ENCODE measurements at regions not wholly inside any gene's neighbourhood (a gene's known extent, or its start where the extent isn't known, plus 50 kb on each side); places are given as distances from the start of the nearest gene placed in this dataset.

DNA sequence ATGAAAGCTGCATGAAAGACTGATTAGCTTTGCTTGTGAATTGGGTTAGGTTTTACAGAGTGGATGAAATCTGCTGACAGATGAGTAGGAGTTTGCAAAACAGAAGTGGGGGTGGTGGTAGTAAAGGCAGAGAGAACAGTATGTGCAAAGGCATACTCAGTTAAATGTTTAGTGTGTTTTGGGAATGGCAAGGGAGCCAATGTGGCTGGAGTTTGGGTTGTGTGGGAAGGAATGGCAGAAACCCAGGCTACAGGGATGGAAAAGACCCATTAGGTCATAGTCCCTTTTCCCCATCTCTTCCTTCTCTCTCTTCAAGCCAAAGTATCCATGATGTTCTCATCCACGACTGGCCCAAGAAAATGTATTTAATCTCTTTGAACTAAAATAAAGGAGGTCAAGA lies 362.2 kb upstream of the LYPLAL1 start:
- no TSS peak for BruUV-seq (replicated peaks)
- H3K4me2 ChIP-seq (ENCODE audit: low read length), result no peak overlapping the region
- H3K36me3 ChIP-seq (ENCODE audit: control insufficient read depth in 1 of 2, insufficient read depth in 2 of 2, low read length in 2 of 2), result no peaks in the 10 kb centered on the region
- H4K20me1 ChIP-seq (ENCODE audit: insufficient read depth), result no peaks in the 10 kb centered on the region
- ChIA-PET CTCF (no interaction called here), POLR2A (no interaction called here), RAD21 (ENCODE audit: low non-redundant PET in 1 of 2, low total read pairs in 2 of 2, uncharacterized antibody in 2 of 2, unreplicated experiment in 2 of 2) (no interaction called here)
- TF ChIP-seq EGR1 (IDR thresholded peaks at IDR 0.05; ENCODE audit: low read depth) (no peak), FOSL1 (IDR thresholded peaks at IDR 0.05; ENCODE audit: low read depth) (no peak), JUND (IDR thresholded peaks at IDR 0.05) (no peak), ZNF274 (IDR thresholded peaks at IDR 0.05; ENCODE audit: low read depth, low read length) (no peak), RAD21 (IDR thresholded peaks at IDR 0.05; ENCODE audit: low read depth) (no peak), EZH2phosphoT487 (IDR thresholded peaks at IDR 0.05; ENCODE audit: borderline replicate concordance) (no peak), CEBPB (IDR thresholded peaks at IDR 0.05; ENCODE audit: low read depth) (no peak), SRF (IDR thresholded peaks at IDR 0.05; ENCODE audit: low read depth) (no peak), CBX3 (IDR thresholded peaks at IDR 0.05; ENCODE audit: low read depth) (no peak), EZH2 (IDR thresholded peaks at IDR 0.05) (no peak), SIN3A (IDR thresholded peaks at IDR 0.05; ENCODE audit: low read depth) (no peak), ZFX (IDR thresholded peaks at IDR 0.05) (no peak), POLR2A (IDR thresholded peaks at IDR 0.05; ENCODE audit: borderline replicate concordance, extremely low read depth, insufficient read depth, insufficient read length) (no peak), POLR2AphosphoS5 (IDR thresholded peaks at IDR 0.05; ENCODE audit: low read depth, low read length) (no peak), YY1 (IDR thresholded peaks at IDR 0.05; ENCODE audit: extremely low read depth, insufficient replicate concordance, low read depth, low read length) (no peak), TCF7L2 (IDR thresholded peaks at IDR 0.05; ENCODE audit: borderline replicate concordance, extremely low read depth, insufficient read depth, insufficient read length) (no peak)
- TF ChIP-seq, protein P1, sequence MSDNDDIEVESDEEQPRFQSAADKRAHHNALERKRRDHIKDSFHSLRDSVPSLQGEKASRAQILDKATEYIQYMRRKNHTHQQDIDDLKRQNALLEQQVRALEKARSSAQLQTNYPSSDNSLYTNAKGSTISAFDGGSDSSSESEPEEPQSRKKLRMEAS (IDR thresholded peaks at IDR 0.05), result no peak
- TF ChIP-seq, protein P2, sequence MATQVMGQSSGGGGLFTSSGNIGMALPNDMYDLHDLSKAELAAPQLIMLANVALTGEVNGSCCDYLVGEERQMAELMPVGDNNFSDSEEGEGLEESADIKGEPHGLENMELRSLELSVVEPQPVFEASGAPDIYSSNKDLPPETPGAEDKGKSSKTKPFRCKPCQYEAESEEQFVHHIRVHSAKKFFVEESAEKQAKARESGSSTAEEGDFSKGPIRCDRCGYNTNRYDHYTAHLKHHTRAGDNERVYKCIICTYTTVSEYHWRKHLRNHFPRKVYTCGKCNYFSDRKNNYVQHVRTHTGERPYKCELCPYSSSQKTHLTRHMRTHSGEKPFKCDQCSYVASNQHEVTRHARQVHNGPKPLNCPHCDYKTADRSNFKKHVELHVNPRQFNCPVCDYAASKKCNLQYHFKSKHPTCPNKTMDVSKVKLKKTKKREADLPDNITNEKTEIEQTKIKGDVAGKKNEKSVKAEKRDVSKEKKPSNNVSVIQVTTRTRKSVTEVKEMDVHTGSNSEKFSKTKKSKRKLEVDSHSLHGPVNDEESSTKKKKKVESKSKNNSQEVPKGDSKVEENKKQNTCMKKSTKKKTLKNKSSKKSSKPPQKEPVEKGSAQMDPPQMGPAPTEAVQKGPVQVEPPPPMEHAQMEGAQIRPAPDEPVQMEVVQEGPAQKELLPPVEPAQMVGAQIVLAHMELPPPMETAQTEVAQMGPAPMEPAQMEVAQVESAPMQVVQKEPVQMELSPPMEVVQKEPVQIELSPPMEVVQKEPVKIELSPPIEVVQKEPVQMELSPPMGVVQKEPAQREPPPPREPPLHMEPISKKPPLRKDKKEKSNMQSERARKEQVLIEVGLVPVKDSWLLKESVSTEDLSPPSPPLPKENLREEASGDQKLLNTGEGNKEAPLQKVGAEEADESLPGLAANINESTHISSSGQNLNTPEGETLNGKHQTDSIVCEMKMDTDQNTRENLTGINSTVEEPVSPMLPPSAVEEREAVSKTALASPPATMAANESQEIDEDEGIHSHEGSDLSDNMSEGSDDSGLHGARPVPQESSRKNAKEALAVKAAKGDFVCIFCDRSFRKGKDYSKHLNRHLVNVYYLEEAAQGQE (IDR thresholded peaks at IDR 0.05; ENCODE audit: low read depth), result no peak
- TF ChIP-seq, protein P3, sequence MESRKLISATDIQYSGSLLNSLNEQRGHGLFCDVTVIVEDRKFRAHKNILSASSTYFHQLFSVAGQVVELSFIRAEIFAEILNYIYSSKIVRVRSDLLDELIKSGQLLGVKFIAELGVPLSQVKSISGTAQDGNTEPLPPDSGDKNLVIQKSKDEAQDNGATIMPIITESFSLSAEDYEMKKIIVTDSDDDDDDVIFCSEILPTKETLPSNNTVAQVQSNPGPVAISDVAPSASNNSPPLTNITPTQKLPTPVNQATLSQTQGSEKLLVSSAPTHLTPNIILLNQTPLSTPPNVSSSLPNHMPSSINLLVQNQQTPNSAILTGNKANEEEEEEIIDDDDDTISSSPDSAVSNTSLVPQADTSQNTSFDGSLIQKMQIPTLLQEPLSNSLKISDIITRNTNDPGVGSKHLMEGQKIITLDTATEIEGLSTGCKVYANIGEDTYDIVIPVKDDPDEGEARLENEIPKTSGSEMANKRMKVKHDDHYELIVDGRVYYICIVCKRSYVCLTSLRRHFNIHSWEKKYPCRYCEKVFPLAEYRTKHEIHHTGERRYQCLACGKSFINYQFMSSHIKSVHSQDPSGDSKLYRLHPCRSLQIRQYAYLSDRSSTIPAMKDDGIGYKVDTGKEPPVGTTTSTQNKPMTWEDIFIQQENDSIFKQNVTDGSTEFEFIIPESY (IDR thresholded peaks at IDR 0.05; ENCODE audit: extremely low read depth, insufficient replicate concordance, low read length), result no peak
- TF ChIP-seq, protein P4, sequence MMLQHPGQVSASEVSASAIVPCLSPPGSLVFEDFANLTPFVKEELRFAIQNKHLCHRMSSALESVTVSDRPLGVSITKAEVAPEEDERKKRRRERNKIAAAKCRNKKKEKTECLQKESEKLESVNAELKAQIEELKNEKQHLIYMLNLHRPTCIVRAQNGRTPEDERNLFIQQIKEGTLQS (IDR thresholded peaks at IDR 0.05), result no peak
- no peak overlapping the region for H3K9ac ChIP-seq (ENCODE audit: low read length)
- intact Hi-C loops (cut with micrococcal nuclease), result no loop called here
- no peaks in the 10 kb centered on the region for H3K79me2 ChIP-seq (ENCODE audit: insufficient read depth, low read length)
- DNase-seq (ENCODE audit: low read depth, low spot score), result no peak
- no peak overlapping the region for H3K27ac ChIP-seq (ENCODE audit: low read depth, low read length)
- H3K4me1 ChIP-seq (ENCODE audit: control insufficient read depth in 1 of 2, insufficient read depth in 2 of 2, low read length in 2 of 2), result peaks cover 0 to 9% of the 10 kb centered on the region in 2 experiments; a peak in 2 of 4 replicates
- H2AFZ ChIP-seq (ENCODE audit: low read depth, low read length, poor library complexity, severe bottlenecking), result no peak overlapping the region
- H3K9me2 ChIP-seq (ENCODE audit: insufficient read depth), result peaks cover 4% of the 10 kb centered on the region; the same call in 1 of the 2 replicates
- no peaks in the 10 kb centered on the region for H3K9me3 ChIP-seq (ENCODE audit: control insufficient read depth in 1 of 2, insufficient read depth in 1 of 2, low read depth in 1 of 2, low read length in 2 of 2)
- no peak for ATAC-seq
- H3K27me3 ChIP-seq (ENCODE audit: insufficient read depth, low read length), result no peaks in the 10 kb centered on the region
- H3K4me3 ChIP-seq (replicated peaks in 1 of 2; ENCODE audit: low read depth in 1 of 2, low read length in 2 of 2), result no peak overlapping the region
